ENCODE measurements at regions not wholly inside any gene's neighbourhood (a gene's known extent, or its start where the extent isn't known, plus 50 kb on each side); places are given as distances from the start of the nearest gene placed in this dataset.

DNA sequence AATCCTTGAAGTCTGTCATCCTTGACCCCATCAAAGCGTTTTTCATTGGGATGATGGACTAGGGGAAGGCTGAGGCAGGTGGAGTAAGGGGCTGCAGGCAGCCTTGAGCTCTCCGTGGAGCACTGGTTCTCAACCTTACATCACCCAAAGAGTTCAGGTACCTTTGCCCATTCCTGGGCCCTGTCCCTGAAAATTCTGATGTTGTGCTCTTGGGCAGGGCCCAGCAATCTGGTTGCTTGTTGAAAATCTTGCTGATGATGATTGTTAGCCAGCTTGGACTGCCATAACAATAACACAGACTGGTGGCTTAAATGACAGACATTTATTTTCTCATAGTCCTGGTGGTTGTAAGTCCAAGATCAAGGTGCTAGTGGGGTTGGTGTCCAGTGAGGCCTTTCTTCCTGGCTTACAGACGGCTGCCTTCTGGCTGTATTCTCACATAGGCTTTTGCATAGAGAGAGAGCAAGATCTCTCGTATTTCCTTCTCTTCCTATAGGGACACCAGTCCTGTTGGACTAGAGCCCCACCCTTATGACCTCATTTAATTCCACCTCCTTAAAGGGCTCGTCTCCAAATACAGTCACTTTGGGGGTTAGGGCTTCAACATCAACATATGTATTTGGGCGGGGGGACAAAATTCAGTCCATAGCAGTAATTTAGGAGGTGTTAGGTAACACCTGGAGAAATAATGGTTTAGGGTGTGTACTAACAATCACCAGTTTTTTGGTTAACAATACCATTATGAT, 104.9 kb downstream of the PLEKHG1 start:
- Histone ChIP-seq H3K36me3 (ENCODE audit: insufficient read depth, low read length) (peaks cover 37% of the 10 kb centered on the region; the same call in 1 of the 2 replicates), H3F3A (ENCODE audit: insufficient read depth, low read length) (no peaks in the 10 kb centered on the region), H3K27me3 (ENCODE audit: insufficient read depth, low read length) (no peaks in the 10 kb centered on the region), H4K20me1 (ENCODE audit: insufficient read depth, low read length) (no peaks in the 10 kb centered on the region; the same call in 1 of the 2 replicates), H3K79me2 (ENCODE audit: insufficient read depth, low read length) (peaks cover 48% of the 10 kb centered on the region), H3K4me2 (ENCODE audit: low read length) (no peak overlapping the region), H3K9me3 (ENCODE audit: low read length) (no peaks in the 10 kb centered on the region), H2AFZ (ENCODE audit: low read length) (no peak overlapping the region), H3K9ac (ENCODE audit: low read length) (no peak overlapping the region), H3K4me3 (ENCODE audit: low read depth, low read length, poor library complexity, severe bottlenecking) (no peak overlapping the region), H3K27ac (ENCODE audit: low read depth, low read length, poor library complexity, severe bottlenecking) (no peak overlapping the region), H3K9me2 (ENCODE audit: low read depth, low read length) (no peaks in the 10 kb centered on the region), H3K4me1 (ENCODE audit: insufficient read depth, low read length, severe bottlenecking) (peaks cover 46% of the 10 kb centered on the region)
- TF ChIP-seq CTCF (IDR thresholded peaks at IDR 0.05; ENCODE audit: low read length) = no peak
- no peak for TF ChIP-seq EZH2 (IDR thresholded peaks at IDR 0.05; ENCODE audit: borderline replicate concordance, low read length)

DNA sequence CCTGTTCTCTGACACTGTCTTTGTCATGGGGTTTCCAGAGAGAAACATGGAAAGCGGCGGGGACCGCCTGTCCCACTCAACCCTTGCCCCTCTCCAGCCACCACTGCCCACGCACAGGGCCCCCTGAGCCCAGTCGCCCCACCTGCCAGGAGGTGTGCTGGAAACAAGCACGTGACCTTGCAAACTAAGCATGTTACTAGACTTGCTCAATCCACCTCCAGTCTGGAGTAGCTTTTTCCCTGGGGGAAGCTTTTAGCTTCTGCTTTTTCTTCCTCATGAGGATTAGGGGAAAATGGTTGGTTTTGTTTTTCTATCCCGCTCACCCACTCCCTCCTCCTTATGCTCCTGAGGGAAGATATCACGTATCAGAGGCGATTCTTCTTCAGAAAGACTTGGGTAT, 105.7 kb downstream of the PLEKHG1 start:
- no peaks in the 10 kb centered on the region for H3K27me3 ChIP-seq (ENCODE audit: insufficient read depth, low read length)
- H3F3A ChIP-seq (ENCODE audit: insufficient read depth, low read length) = no peaks in the 10 kb centered on the region
- no peaks in the 10 kb centered on the region for H3K9me3 ChIP-seq (ENCODE audit: low read length)
- H3K36me3 ChIP-seq (ENCODE audit: insufficient read depth, low read length) = peaks cover 44% of the 10 kb centered on the region; the same call in 1 of the 2 replicates
- no peak overlapping the region for H2AFZ ChIP-seq (ENCODE audit: low read length)
- H3K79me2 ChIP-seq (ENCODE audit: insufficient read depth, low read length) = peaks cover 41% of the 10 kb centered on the region
- H3K4me1 ChIP-seq (ENCODE audit: insufficient read depth, low read length, severe bottlenecking) = peaks cover 38% of the 10 kb centered on the region
- no peaks in the 10 kb centered on the region for H3K9me2 ChIP-seq (ENCODE audit: low read depth, low read length)
- H3K27ac ChIP-seq (ENCODE audit: low read depth, low read length, poor library complexity, severe bottlenecking) = no peak overlapping the region
- TF ChIP-seq EZH2 (IDR thresholded peaks at IDR 0.05; ENCODE audit: borderline replicate concordance, low read length) (no peak), CTCF (IDR thresholded peaks at IDR 0.05; ENCODE audit: low read length) (no peak)
- H3K4me2 ChIP-seq (ENCODE audit: low read length) = no peak overlapping the region
- H4K20me1 ChIP-seq (ENCODE audit: insufficient read depth, low read length) = no peaks in the 10 kb centered on the region; the same call in 1 of the 2 replicates
- no peak overlapping the region for H3K4me3 ChIP-seq (ENCODE audit: low read depth, low read length, poor library complexity, severe bottlenecking)
- no peak overlapping the region for H3K9ac ChIP-seq (ENCODE audit: low read length)

DNA sequence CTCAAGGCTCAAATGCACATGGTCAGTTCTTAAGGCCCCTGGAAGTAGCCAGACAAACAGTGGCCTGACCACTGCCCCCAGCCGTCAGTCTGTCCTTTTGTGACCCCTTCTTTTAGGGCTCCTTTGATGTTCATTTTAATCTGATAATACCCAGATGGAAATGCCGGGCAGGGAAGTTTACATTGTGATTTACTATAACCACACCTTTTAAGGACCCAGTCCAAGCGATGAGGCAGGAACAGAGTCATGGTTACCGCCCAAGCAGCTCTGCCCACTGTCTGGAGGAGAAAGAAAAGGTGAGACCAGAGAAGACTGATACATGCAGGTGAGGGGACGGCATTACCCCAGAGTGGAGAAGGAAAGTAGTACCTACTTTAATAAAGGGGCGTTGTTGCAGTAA, 110.6 kb downstream of the PLEKHG1 start:
- Histone ChIP-seq H3K4me3 (ENCODE audit: low read depth, low read length, poor library complexity, severe bottlenecking) (no peak overlapping the region), H3K27ac (ENCODE audit: low read depth, low read length, poor library complexity, severe bottlenecking) (no peak overlapping the region), H3K9me2 (ENCODE audit: low read depth, low read length) (no peaks in the 10 kb centered on the region), H3K79me2 (ENCODE audit: insufficient read depth, low read length) (peaks cover 37% of the 10 kb centered on the region), H3K9ac (ENCODE audit: low read length) (no peak overlapping the region), H4K20me1 (ENCODE audit: insufficient read depth, low read length) (no peaks in the 10 kb centered on the region), H3F3A (ENCODE audit: insufficient read depth, low read length) (no peaks in the 10 kb centered on the region), H3K4me1 (ENCODE audit: insufficient read depth, low read length, severe bottlenecking) (no peaks in the 10 kb centered on the region), H2AFZ (ENCODE audit: low read length) (no peak overlapping the region), H3K27me3 (ENCODE audit: insufficient read depth, low read length) (no peaks in the 10 kb centered on the region), H3K36me3 (ENCODE audit: insufficient read depth, low read length) (peaks cover 55% of the 10 kb centered on the region; the same call in 1 of the 2 replicates), H3K4me2 (ENCODE audit: low read length) (no peak overlapping the region), H3K9me3 (ENCODE audit: low read length) (no peaks in the 10 kb centered on the region)
- no peak for TF ChIP-seq CTCF (IDR thresholded peaks at IDR 0.05; ENCODE audit: low read length)
- TF ChIP-seq EZH2 (IDR thresholded peaks at IDR 0.05; ENCODE audit: borderline replicate concordance, low read length) = no peak
